CD4-positive, alpha-beta T cell treated with Interferon gamma for 1 hour (primary cell): ENCODE measurements at regions not wholly inside any gene's neighbourhood (a gene's known extent, or its start where the extent isn't known, plus 50 kb on each side); places are given as distances from the start of the nearest gene placed in this dataset.
"Not testable (repeated sequence)": the region's sequence is repeated elsewhere in the genome, so short reads cannot be mapped to it uniquely, and the experiment has no call there.

Experiments used
- DNase-seq: peaks from one replicate; pipeline ENCODE4 v3.0.0-alpha.2; 2020

- no peak for DNase-seq
Measured at GRCh38 chr6:155882527-155883333, 427.1 kb upstream of the NOX3 start.

- no peak for DNase-seq
Measured at GRCh38 chr6:155881826-155882526, 426.3 kb upstream of the NOX3 start.

- DNase-seq, result no peak
Measured at GRCh38 chr6:155880900-155881299, 425.3 kb upstream of the NOX3 start.

GRCh38 chr6:155872961-155873360, 417.3 kb upstream of the NOX3 start:
- no peak for DNase-seq

- no peak for DNase-seq
Measured at GRCh38 chr6:155867682-155868081, 412.0 kb upstream of the NOX3 start.

GRCh38 chr6:155866676-155867390, 411.2 kb upstream of the NOX3 start:
- DNase-seq, result not testable (repeated sequence)

GRCh38 chr6:155861821-155862220, 406.2 kb upstream of the NOX3 start:
- no peak for DNase-seq

- DNase-seq, result not testable (repeated sequence)
Measured at GRCh38 chr6:155858906-155859305, 403.3 kb upstream of the NOX3 start.

GRCh38 chr6:155854787-155855186, 399.1 kb upstream of the NOX3 start:
- no peak for DNase-seq

- no peak for DNase-seq
Measured at GRCh38 chr6:155853011-155853410, 397.4 kb upstream of the NOX3 start.

- no peak for DNase-seq
Measured at GRCh38 chr6:155850408-155850841, 394.8 kb upstream of the NOX3 start.

- no peak for DNase-seq
Measured at GRCh38 chr6:155847711-155848110, 392.1 kb upstream of the NOX3 start.

- no peak for DNase-seq
Measured at GRCh38 chr6:155837474-155837873, 381.8 kb upstream of the NOX3 start.

- DNase-seq, result no peak
Measured at GRCh38 chr6:155832596-155832995, 377.0 kb upstream of the NOX3 start.

- no peak for DNase-seq
Measured at GRCh38 chr6:155830531-155830930, 374.9 kb upstream of the NOX3 start.

GRCh38 chr6:155829646-155830045, 374.0 kb upstream of the NOX3 start:
- no peak for DNase-seq

- no peak for DNase-seq
Measured at GRCh38 chr6:155828989-155829388, 373.4 kb upstream of the NOX3 start.

GRCh38 chr6:155818698-155819097, 363.1 kb upstream of the NOX3 start:
- DNase-seq, result no peak

- DNase-seq, result no peak
Measured at GRCh38 chr6:155813548-155813947, 357.9 kb upstream of the NOX3 start.

- no peak for DNase-seq
Measured at GRCh38 chr6:155807243-155807642, 351.6 kb upstream of the NOX3 start.

- DNase-seq, result no peak
Measured at GRCh38 chr6:155801046-155801445, 345.4 kb upstream of the NOX3 start.

GRCh38 chr6:155798876-155799275, 343.2 kb upstream of the NOX3 start:
- DNase-seq, result not testable (repeated sequence)

- no peak for DNase-seq
Measured at GRCh38 chr6:155795173-155795796, 339.6 kb upstream of the NOX3 start.
